Duodenal mucosa (tissue), 2 donors: ENCODE measurements at regions not wholly inside any gene's neighbourhood (a gene's known extent, or its start where the extent isn't known, plus 50 kb on each side); places are given as distances from the start of the nearest gene placed in this dataset.

Source experiments
- H3K27ac ChIP-seq: one replicate; pipeline ENCODE4 v1.7.0; 2013; ENCODE audit warnings: low read depth, low read length
- H3K27me3 ChIP-seq, 2 donors: one replicate each; pipeline ENCODE4 v1.7.0; 2013; ENCODE audit warnings: low read length in 2 of 2, control low read depth in 1 of 2; ENCODE audit not compliant: insufficient read depth in 2 of 2, control insufficient read depth in 1 of 2
- H3K36me3 ChIP-seq, 2 donors: one replicate each; pipeline ENCODE4 v1.7.0; 2013; ENCODE audit warnings: low read length in 2 of 2, control low read depth in 1 of 2; ENCODE audit not compliant: insufficient read depth in 2 of 2, control insufficient read depth in 1 of 2
- H3K4me1 ChIP-seq, 2 donors: one replicate each; pipeline ENCODE4 v1.7.0; 2013; ENCODE audit warnings: low read length in 2 of 2, control low read depth in 1 of 2; ENCODE audit not compliant: insufficient read depth in 2 of 2, control insufficient read depth in 1 of 2
- H3K4me3 ChIP-seq, 2 donors: one replicate each; pipeline ENCODE4 v1.7.0; 2013; ENCODE audit warnings: low read length in 2 of 2, low read depth in 1 of 2
- H3K9ac ChIP-seq, 2 donors: one replicate each; pipeline ENCODE4 v1.7.0; 2013; ENCODE audit warnings: low read length in 2 of 2, low read depth in 1 of 2
- H3K9me3 ChIP-seq, 2 donors: one replicate each; pipeline ENCODE4 v1.7.0; 2013; ENCODE audit warnings: low read length in 2 of 2, control low read depth in 1 of 2; ENCODE audit not compliant: control insufficient read depth in 1 of 2

DNA sequence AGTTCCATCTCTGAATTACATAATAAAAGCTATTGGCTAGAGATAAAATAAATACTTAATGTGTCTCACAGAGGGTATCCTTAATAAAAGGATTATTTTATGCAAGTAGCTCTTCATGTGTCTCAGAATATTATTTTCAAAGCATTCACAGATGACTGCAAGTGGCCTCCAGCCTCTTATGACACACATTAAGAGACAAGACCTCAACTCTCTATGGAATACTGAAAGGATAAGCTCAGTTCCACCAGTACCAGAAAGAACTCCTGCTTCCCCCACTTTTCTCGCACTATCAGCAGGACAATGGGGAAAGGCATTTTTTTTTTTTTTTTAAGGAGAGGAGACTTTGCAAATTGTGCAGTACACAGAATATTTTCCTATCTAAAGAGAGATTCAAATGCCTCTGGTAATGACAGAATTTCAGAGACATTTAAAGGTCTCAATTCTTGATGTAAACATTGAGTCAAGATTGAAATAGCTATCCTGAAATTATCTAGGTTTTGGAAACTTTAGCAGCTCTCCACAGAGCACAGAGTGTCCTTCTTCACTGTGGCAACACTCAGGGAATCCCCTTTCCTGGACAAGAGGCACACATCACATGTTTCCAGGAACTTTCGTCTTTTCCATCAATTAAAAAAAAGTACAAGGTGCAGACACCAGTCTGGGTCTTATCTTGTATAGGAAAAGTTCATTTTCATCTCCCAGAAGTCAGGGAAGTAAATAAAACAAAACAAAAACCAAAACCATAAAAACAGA is 122.0 kb upstream of the ANK3 start:
- Histone ChIP-seq H3K9ac (no peak overlapping the region), H3K36me3 (no peaks in the 10 kb centered on the region), H3K27ac (no peak overlapping the region), H3K4me3 (no peak overlapping the region), H3K9me3 (no peaks in the 10 kb centered on the region), H3K4me1 (no peaks in the 10 kb centered on the region), H3K27me3 (no peaks in the 10 kb centered on the region)

DNA sequence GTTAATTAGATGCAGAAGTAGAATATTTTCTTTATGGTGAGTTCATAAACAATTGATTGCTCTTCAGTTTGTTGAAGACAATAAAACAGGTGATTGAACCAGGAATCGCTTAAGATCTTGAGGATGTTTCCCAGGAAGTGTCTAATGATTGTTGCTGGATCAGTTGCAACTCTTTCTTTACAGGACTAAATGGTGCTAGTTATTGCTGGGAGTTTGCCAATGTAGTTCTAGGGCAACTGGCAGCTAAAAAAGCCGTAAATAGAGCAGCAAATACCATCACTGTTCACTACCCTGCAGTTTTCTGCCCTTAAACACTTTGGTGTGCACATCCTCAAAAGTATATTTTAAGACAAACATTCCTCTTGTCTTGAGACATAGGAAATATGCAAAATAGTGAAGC is 119.2 kb upstream of the ANK3 start:
- H3K9ac ChIP-seq: no peak overlapping the region
- no peaks in the 10 kb centered on the region for H3K36me3 ChIP-seq
- no peaks in the 10 kb centered on the region for H3K27me3 ChIP-seq
- no peaks in the 10 kb centered on the region for H3K4me1 ChIP-seq
- H3K9me3 ChIP-seq: no peaks in the 10 kb centered on the region
- no peak overlapping the region for H3K27ac ChIP-seq
- no peak overlapping the region for H3K4me3 ChIP-seq

DNA sequence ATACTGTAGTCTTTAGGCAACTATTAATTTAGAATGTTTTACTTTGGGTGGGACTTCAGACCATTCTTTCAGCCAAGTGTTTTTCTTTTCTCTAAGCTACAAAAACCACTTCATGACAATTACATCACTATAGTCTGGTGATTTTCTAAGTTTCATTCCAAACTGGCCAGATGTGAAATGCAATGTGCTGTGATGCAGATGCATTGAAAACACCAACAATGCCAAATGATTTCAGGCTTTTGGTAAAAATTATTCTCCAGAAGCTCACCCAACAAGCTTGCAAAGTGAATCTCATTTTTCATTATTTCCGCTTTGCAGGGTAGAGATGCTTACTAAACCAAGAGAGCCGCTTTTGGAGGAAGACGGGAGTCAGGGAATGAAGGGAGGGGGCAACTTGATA is 118.4 kb upstream of the ANK3 start:
- no peak overlapping the region for H3K4me3 ChIP-seq
- no peak overlapping the region for H3K9ac ChIP-seq
- H3K27ac ChIP-seq: no peak overlapping the region
- H3K27me3 ChIP-seq: no peaks in the 10 kb centered on the region
- H3K36me3 ChIP-seq: no peaks in the 10 kb centered on the region
- no peaks in the 10 kb centered on the region for H3K4me1 ChIP-seq
- H3K9me3 ChIP-seq: no peaks in the 10 kb centered on the region

DNA sequence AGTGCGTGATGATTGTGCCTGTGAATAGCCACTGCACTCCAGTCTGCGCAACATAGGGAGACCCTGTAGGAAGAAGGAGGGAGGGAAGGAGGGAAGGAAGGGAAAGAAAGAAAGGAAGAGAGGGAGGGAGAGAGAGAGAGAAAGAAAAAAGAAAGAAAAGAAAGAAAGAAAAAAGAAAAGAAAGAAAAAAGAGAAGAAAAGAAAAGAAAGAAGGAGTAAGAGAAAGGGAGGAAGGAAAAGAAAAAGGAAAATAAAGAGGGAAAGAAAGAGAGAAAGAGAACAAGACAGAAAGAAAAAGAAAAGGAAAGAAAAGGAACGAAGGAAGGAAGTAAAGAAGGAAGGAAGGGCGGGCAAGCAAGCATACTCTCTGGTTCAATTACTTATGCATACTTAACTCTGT is 112.9 kb upstream of the ANK3 start:
- no peak overlapping the region for H3K27ac ChIP-seq
- peaks cover 0 to under 1% of the 10 kb centered on the region in 2 donors for H3K4me1 ChIP-seq
- H3K36me3 ChIP-seq: no peaks in the 10 kb centered on the region
- no peaks in the 10 kb centered on the region for H3K27me3 ChIP-seq
- no peak overlapping the region for H3K9ac ChIP-seq
- H3K4me3 ChIP-seq: no peak overlapping the region
- H3K9me3 ChIP-seq: no peaks in the 10 kb centered on the region

GRCh38 chr10:60498985-60499384 is 109.3 kb upstream of the ANK3 start:
- Histone ChIP-seq H3K9ac (no peak overlapping the region), H3K27ac (no peak overlapping the region), H3K4me1 (peaks cover 0 to 8% of the 10 kb centered on the region in 2 donors)

DNA sequence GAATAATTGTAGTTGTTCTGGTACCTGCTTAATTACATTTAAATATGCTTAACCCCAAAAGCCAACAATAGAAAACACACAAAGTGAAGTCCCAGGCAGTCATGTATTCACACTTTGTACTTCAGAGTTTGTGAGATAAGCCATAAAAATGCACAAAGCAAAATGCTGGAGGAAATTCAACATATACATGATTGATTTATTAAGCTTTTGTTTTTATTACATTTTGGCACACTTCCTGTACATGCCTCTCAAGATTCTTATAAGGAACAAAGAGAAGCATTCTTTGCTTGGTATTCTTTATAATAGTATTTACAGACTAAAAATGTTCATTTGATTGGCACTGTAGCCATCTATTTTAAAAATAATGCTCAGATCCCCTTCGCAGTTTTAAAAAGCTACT is 107.7 kb upstream of the ANK3 start:
- Histone ChIP-seq H3K4me3 (no peak overlapping the region), H3K27me3 (no peaks in the 10 kb centered on the region), H3K9ac (no peak overlapping the region), H3K36me3 (no peaks in the 10 kb centered on the region), H3K9me3 (no peaks in the 10 kb centered on the region), H3K27ac (no peak overlapping the region), H3K4me1 (peaks cover 0 to 8% of the 10 kb centered on the region in 2 donors)

More at GRCh38 chr10:60498985-60499384, 109.3 kb upstream of the ANK3 start:
- no peaks in the 10 kb centered on the region for H3K9me3 ChIP-seq
- no peak overlapping the region for H3K4me3 ChIP-seq
- H3K27me3 ChIP-seq: no peaks in the 10 kb centered on the region
- H3K36me3 ChIP-seq: no peaks in the 10 kb centered on the region

GRCh38 chr10:60496181-60496580 is 106.5 kb upstream of the ANK3 start:
- no peaks in the 10 kb centered on the region for H3K27me3 ChIP-seq
- peaks cover 0 to 8% of the 10 kb centered on the region in 2 donors for H3K4me1 ChIP-seq
- no peaks in the 10 kb centered on the region for H3K36me3 ChIP-seq
- no peak overlapping the region for H3K27ac ChIP-seq
- peaks cover 0 to 2% of the 10 kb centered on the region in 2 donors for H3K9me3 ChIP-seq
- H3K9ac ChIP-seq: no peak overlapping the region
- H3K4me3 ChIP-seq: no peak overlapping the region

- H3K27me3 ChIP-seq: no peaks in the 10 kb centered on the region
- no peaks in the 10 kb centered on the region for H3K36me3 ChIP-seq
- H3K4me3 ChIP-seq: no peak overlapping the region
Measured at GRCh38 chr10:60495338-60496055, 105.8 kb upstream of the ANK3 start.

DNA sequence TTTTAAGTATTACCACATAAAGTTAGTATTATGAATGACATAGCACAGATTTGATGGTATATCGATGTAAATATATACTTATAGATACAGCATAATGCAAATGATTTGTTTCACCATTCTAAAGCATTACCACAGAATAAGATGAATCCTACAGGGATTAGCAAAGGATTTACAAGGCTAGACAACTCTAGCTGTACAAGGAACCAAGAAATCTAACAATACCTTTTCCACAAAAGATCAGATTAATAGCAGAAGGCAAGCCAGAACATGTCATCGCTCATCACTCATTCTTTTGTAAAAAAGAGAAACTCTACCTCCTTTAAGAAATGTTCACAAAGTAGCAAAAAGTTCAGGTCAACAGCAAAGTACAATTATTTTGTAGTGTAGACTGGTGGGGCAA is 105.1 kb upstream of the ANK3 start:
- H3K27me3 ChIP-seq: no peaks in the 10 kb centered on the region
- no peak overlapping the region for H3K27ac ChIP-seq

More at GRCh38 chr10:60495338-60496055, 105.8 kb upstream of the ANK3 start:
- Histone ChIP-seq H3K9me3 (peaks cover 0 to 2% of the 10 kb centered on the region in 2 donors), H3K9ac (no peak overlapping the region), H3K4me1 (peaks cover 0 to 8% of the 10 kb centered on the region in 2 donors), H3K27ac (no peak overlapping the region)

DNA sequence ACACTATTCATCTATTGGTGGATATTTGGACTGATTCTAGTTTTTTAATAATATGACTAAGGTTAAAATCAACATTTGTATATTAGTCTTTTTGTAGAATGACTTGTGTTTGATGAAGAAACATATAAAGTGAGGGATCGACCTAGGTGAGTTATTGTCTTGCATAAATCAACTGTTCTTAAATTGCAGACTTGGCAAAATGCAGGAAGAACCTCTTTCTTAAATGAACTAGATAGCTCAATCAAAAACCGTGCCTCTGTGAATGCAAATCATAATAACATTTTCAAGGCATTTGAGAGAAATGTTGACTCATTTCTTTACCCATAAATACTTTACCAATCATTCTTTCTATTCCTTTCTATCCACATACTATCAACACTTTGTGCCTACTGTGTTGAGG is 101.5 kb upstream of the ANK3 start:
- H3K27ac ChIP-seq: no peak overlapping the region
- H3K9ac ChIP-seq: no peak overlapping the region
- H3K36me3 ChIP-seq: no peaks in the 10 kb centered on the region
- no peak overlapping the region for H3K4me3 ChIP-seq
- H3K9me3 ChIP-seq: peaks cover 0 to 2% of the 10 kb centered on the region in 2 donors
- no peaks in the 10 kb centered on the region for H3K27me3 ChIP-seq
- H3K4me1 ChIP-seq: peaks cover 0 to 3% of the 10 kb centered on the region in 2 donors

More for the DNA sequence above, 105.1 kb upstream of the ANK3 start:
- Histone ChIP-seq H3K9ac (no peak overlapping the region), H3K9me3 (peaks cover 0 to 2% of the 10 kb centered on the region in 2 donors), H3K4me3 (no peak overlapping the region), H3K36me3 (no peaks in the 10 kb centered on the region), H3K4me1 (peaks cover 0 to 10% of the 10 kb centered on the region in 2 donors)
